Neural cell (in vitro differentiated cells): ENCODE measurements at regions not wholly inside any gene's neighbourhood (a gene's known extent, or its start where the extent isn't known, plus 50 kb on each side); places are given as distances from the start of the nearest gene placed in this dataset.

ENCODE experiments used
- H2AFZ ChIP-seq: fragments of 200-600, 300-800 bp; sonication (generic), shearing (Covaris generic); 2 replicates; pipeline ENCODE4 v1.6.0; 2014; ENCODE audit warnings: low read depth, mild to moderate bottlenecking, antibody characterized with exemption, low read length, moderate library complexity
- H3F3A ChIP-seq: fragments of 200-600 bp; shearing (Covaris generic); 2 replicates; pipeline ENCODE4 v1.6.1; 2016; ENCODE audit warnings: mild to moderate bottlenecking, moderate library complexity, mixed read lengths, antibody characterized with exemption, low read length; ENCODE audit not compliant: insufficient read depth, poor library complexity, severe bottlenecking
- H3K27ac ChIP-seq: fragments of 200-600, 300-800 bp; sonication (generic), shearing (Covaris generic); 2 replicates; pipeline ENCODE4 v1.5.1; 2014; ENCODE audit warnings: mild to moderate bottlenecking, low read length, moderate library complexity
- H3K27me3 ChIP-seq: fragments of 300-800, 200-600 bp; sonication (generic), shearing (Covaris generic); 2 replicates; pipeline ENCODE4 v1.6.0; 2014; ENCODE audit warnings: mild to moderate bottlenecking, low read depth, low read length, moderate library complexity; ENCODE audit not compliant: insufficient read depth
- H3K36me3 ChIP-seq: fragments of 300-800, 200-600 bp; sonication (generic), shearing (Covaris generic); 2 replicates; pipeline ENCODE4 v1.5.1; 2014; ENCODE audit warnings: mild to moderate bottlenecking, antibody characterized with exemption, low read length, moderate library complexity; ENCODE audit not compliant: insufficient read depth
- H3K4me2 ChIP-seq: fragments of 300-800, 200-600 bp; sonication (generic), shearing (Covaris generic); 2 replicates; pipeline ENCODE4 v1.6.0; 2014; ENCODE audit warnings: mild to moderate bottlenecking, low read length
- H3K4me3 ChIP-seq: fragments of 300-800, 200-600 bp; sonication (generic), shearing (Covaris generic); 2 replicates; pipeline ENCODE4 v1.5.1; 2014; ENCODE audit warnings: mild to moderate bottlenecking, low read length, moderate library complexity
- H3K79me2 ChIP-seq: fragments of 200-600 bp; shearing (Covaris generic); replicated peaks from 2 replicates; pipeline ENCODE4 v1.6.0; 2014; ENCODE audit warnings: mild to moderate bottlenecking, low read length, moderate library complexity; ENCODE audit not compliant: insufficient read depth
- H3K9ac ChIP-seq: fragments of 300-800, 200-600 bp; sonication (generic), shearing (Covaris generic); 2 replicates; pipeline ENCODE4 v1.6.1; 2016; ENCODE audit warnings: mild to moderate bottlenecking, low read length, mixed read lengths
- H3K9me2 ChIP-seq: fragments of 200-600 bp; shearing (Covaris generic); 2 replicates; pipeline ENCODE4 v1.6.1; 2016; ENCODE audit warnings: mild to moderate bottlenecking, low read length, mixed read lengths; ENCODE audit not compliant: insufficient read depth
- H3K9me3 ChIP-seq: fragments of 200-600, 300-800 bp; sonication (generic), shearing (Covaris generic); 2 replicates; pipeline ENCODE4 v1.6.1; 2016; ENCODE audit warnings: mild to moderate bottlenecking, mixed run types, low read length, moderate library complexity, mixed read lengths
- H4K20me1 ChIP-seq: fragments of 200-600 bp; shearing (Covaris generic); 2 replicates; pipeline ENCODE4 v1.6.1; 2016; ENCODE audit warnings: mild to moderate bottlenecking, mixed run types; ENCODE audit not compliant: insufficient read depth
- EP300 ChIP-seq: fragments of 450-650 bp; conservative IDR thresholded peaks from 2 replicates; pipeline ENCODE4 v1.6.1; 2014; ENCODE audit warnings: antibody characterized with exemption, mild to moderate bottlenecking, moderate library complexity; ENCODE audit not compliant: poor library complexity, severe bottlenecking
- EZH2 ChIP-seq: fragments of 200-600, 300-800 bp; shearing (Covaris generic), sonication (generic); IDR thresholded peaks from 2 replicates; pipeline ENCODE4 v1.6.1; 2014; ENCODE audit warnings: antibody characterized with exemption, low read length, borderline replicate concordance, mild to moderate bottlenecking; ENCODE audit not compliant: insufficient read depth, poor library complexity, severe bottlenecking
- MXI1 ChIP-seq: fragments of 450-650 bp; conservative IDR thresholded peaks from 2 replicates; pipeline ENCODE4 v1.6.1; 2014; ENCODE audit warnings: antibody characterized with exemption, mild to moderate bottlenecking; ENCODE audit not compliant: poor library complexity, severe bottlenecking
- POLR2AphosphoS5 ChIP-seq: IDR thresholded peaks from 2 replicates; pipeline ENCODE4 v1.6.1; 2012
- RAD21 ChIP-seq: fragments of 450-650 bp; conservative IDR thresholded peaks from 2 replicates; pipeline ENCODE4 v1.6.1; 2014; ENCODE audit warnings: antibody characterized with exemption, mild to moderate bottlenecking, moderate library complexity
- SMC3 ChIP-seq: fragments of 450-650 bp; conservative IDR thresholded peaks from 2 replicates; pipeline ENCODE4 v1.6.1; 2014; ENCODE audit warnings: antibody characterized with exemption, mild to moderate bottlenecking, moderate library complexity; ENCODE audit not compliant: poor library complexity
- TAF1 ChIP-seq: IDR thresholded peaks from 2 replicates; pipeline ENCODE4 v1.6.1; 2012; ENCODE audit warnings: low read depth
- TF ChIP-seq, protein P1 (sequence below): fragments of 450-650 bp; IDR thresholded peaks from 2 replicates; pipeline ENCODE4 v1.5.1; 2014; ENCODE audit warnings: antibody characterized with exemption, mild to moderate bottlenecking, moderate library complexity; ENCODE audit not compliant: poor library complexity, severe bottlenecking
- TF ChIP-seq, protein P2 (sequence below): IDR thresholded peaks from 2 replicates; pipeline ENCODE4 v1.6.1; 2012; ENCODE audit warnings: borderline replicate concordance

DNA sequence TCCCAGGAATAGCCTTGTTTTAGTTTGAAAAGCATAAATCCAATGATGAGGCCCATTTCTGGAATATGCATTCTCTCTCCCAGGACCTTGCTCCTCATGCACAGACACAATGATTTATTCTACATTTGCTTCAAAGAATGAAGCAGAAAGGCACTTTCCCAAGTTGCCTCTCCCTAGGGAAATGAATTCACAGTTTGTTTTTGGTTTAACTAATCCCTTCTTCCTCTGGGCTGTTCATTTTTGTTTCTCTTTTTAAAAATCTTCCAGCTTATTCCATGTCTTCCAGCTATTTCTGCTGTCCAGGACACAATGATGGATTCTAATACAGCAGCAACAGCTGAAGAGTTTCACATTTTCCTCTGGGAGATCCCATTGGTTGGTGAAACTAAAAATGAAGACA is 1529.2 kb upstream of the TENM4 start:
- Histone ChIP-seq H3K4me3 (no peak overlapping the region), H2AFZ (no peak overlapping the region), H3K9ac (no peak overlapping the region), H3K27me3 (no peaks in the 10 kb centered on the region), H3K36me3 (no peaks in the 10 kb centered on the region), H3K9me3 (no peaks in the 10 kb centered on the region), H4K20me1 (no peaks in the 10 kb centered on the region), H3K79me2 (no peaks in the 10 kb centered on the region), H3K9me2 (no peaks in the 10 kb centered on the region), H3K4me2 (no peak overlapping the region), H3K27ac (no peak overlapping the region), H3F3A (no peaks in the 10 kb centered on the region)
- TF ChIP-seq EZH2 (no peak), TAF1 (no peak), MXI1 (no peak), RAD21 (no peak), POLR2AphosphoS5 (no peak), SMC3 (no peak), EP300 (no peak)
- TF ChIP-seq, protein P1, sequence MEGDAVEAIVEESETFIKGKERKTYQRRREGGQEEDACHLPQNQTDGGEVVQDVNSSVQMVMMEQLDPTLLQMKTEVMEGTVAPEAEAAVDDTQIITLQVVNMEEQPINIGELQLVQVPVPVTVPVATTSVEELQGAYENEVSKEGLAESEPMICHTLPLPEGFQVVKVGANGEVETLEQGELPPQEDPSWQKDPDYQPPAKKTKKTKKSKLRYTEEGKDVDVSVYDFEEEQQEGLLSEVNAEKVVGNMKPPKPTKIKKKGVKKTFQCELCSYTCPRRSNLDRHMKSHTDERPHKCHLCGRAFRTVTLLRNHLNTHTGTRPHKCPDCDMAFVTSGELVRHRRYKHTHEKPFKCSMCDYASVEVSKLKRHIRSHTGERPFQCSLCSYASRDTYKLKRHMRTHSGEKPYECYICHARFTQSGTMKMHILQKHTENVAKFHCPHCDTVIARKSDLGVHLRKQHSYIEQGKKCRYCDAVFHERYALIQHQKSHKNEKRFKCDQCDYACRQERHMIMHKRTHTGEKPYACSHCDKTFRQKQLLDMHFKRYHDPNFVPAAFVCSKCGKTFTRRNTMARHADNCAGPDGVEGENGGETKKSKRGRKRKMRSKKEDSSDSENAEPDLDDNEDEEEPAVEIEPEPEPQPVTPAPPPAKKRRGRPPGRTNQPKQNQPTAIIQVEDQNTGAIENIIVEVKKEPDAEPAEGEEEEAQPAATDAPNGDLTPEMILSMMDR = no peak
- TF ChIP-seq, protein P2, sequence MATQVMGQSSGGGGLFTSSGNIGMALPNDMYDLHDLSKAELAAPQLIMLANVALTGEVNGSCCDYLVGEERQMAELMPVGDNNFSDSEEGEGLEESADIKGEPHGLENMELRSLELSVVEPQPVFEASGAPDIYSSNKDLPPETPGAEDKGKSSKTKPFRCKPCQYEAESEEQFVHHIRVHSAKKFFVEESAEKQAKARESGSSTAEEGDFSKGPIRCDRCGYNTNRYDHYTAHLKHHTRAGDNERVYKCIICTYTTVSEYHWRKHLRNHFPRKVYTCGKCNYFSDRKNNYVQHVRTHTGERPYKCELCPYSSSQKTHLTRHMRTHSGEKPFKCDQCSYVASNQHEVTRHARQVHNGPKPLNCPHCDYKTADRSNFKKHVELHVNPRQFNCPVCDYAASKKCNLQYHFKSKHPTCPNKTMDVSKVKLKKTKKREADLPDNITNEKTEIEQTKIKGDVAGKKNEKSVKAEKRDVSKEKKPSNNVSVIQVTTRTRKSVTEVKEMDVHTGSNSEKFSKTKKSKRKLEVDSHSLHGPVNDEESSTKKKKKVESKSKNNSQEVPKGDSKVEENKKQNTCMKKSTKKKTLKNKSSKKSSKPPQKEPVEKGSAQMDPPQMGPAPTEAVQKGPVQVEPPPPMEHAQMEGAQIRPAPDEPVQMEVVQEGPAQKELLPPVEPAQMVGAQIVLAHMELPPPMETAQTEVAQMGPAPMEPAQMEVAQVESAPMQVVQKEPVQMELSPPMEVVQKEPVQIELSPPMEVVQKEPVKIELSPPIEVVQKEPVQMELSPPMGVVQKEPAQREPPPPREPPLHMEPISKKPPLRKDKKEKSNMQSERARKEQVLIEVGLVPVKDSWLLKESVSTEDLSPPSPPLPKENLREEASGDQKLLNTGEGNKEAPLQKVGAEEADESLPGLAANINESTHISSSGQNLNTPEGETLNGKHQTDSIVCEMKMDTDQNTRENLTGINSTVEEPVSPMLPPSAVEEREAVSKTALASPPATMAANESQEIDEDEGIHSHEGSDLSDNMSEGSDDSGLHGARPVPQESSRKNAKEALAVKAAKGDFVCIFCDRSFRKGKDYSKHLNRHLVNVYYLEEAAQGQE = no peak

DNA sequence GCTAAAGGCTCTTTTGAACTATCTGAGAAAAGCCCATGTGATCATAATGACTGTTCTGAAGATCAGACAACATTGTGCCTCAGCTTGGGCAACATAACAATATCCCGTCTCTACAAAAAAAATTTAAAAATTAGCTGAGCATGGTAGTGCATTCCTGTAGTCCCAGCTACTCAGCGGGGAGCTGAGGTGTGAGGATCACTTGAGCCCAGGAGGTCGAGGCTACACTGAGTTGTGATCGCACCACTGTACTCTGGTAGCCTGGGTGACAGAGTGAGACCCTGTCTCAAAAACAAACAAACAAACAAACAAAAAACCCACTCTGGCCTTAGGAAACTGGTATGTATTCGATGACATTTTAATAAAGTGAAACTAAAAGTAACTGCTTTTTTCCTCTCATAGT is 1526.8 kb upstream of the TENM4 start:
- H3K27me3 ChIP-seq = no peaks in the 10 kb centered on the region
- H3K79me2 ChIP-seq = no peaks in the 10 kb centered on the region
- no peak overlapping the region for H3K27ac ChIP-seq
- H3K9ac ChIP-seq = no peak overlapping the region
- H3F3A ChIP-seq = no peaks in the 10 kb centered on the region
- H4K20me1 ChIP-seq = no peaks in the 10 kb centered on the region
- H3K9me2 ChIP-seq = no peaks in the 10 kb centered on the region
- no peak for TF ChIP-seq TAF1
- H3K4me3 ChIP-seq = no peak overlapping the region
- no peaks in the 10 kb centered on the region for H3K36me3 ChIP-seq
- no peak overlapping the region for H2AFZ ChIP-seq
- H3K9me3 ChIP-seq = no peaks in the 10 kb centered on the region
- H3K4me2 ChIP-seq = no peak overlapping the region

DNA sequence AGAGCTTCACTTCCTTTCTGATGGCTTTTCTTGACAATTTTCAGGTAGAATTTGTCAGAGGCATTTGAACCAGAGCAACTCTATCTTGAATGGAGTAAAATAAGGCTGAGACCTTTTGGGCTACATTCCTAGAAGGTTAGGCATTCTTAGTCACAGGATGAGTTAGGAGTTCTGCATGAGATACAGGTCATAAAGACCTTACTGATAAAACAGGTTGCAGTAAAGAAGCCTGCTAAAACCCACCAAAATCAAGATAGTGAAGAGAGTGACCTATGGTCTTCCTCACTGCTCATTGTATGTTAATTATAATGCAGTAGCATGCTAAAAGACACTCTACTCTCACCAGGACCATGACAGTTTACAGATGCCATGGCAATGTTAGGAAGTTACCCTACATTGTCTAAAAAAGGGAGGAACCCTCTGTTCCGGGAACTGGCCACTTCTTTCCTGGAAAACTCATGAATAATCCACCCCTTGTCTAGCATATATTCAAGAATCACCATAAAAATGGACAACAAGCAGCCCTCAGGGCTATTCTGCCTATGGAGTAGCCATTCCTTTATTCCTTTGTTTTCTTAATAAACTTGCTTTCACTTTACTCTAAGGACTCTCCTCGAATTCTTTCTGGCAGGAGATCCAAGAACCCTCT is 1519.7 kb upstream of the TENM4 start:
- TF ChIP-seq, protein P2 = no peak
- TF ChIP-seq MXI1 (no peak), RAD21 (no peak), POLR2AphosphoS5 (no peak), EZH2 (no peak), EP300 (no peak), TAF1 (no peak), SMC3 (no peak)
- TF ChIP-seq, protein P1 = no peak
- Histone ChIP-seq H3K9me3 (no peaks in the 10 kb centered on the region), H3K9me2 (no peaks in the 10 kb centered on the region), H3K36me3 (no peaks in the 10 kb centered on the region), H3F3A (no peaks in the 10 kb centered on the region), H4K20me1 (no peaks in the 10 kb centered on the region), H3K27ac (no peak overlapping the region), H3K79me2 (no peaks in the 10 kb centered on the region), H3K4me2 (no peak overlapping the region), H3K27me3 (no peaks in the 10 kb centered on the region), H3K4me3 (no peak overlapping the region), H2AFZ (no peak overlapping the region), H3K9ac (no peak overlapping the region)
